Activated T-cell treated with anti-CD3 and anti-CD28 coated beads, Interleukin-2, amount 50 U/mL, for 24 hours (primary cell): ENCODE measurements at regions not wholly inside any gene's neighbourhood (a gene's known extent, or its start where the extent isn't known, plus 50 kb on each side); places are given as distances from the start of the nearest gene placed in this dataset.
"Not testable (repeated sequence)": the region's sequence is repeated elsewhere in the genome, so short reads cannot be mapped to it uniquely, and the experiment has no call there.

Experiments used
- DNase-seq: peaks from one replicate; pipeline ENCODE4 v3.0.0-alpha.2; 2020
- H3K27ac Mint-ChIP-seq: 2 replicates; pipeline ENCODE4 v1.8.0; 2020; ENCODE audit warnings: mild to moderate bottlenecking, mixed read lengths
- H3K27me3 Mint-ChIP-seq: 2 replicates; pipeline ENCODE4 v1.8.0; 2020; ENCODE audit warnings: mixed read lengths
- H3K36me3 Mint-ChIP-seq: 2 replicates; pipeline ENCODE4 v1.8.0; 2020; ENCODE audit warnings: low read depth, mixed read lengths
- H3K4me1 Mint-ChIP-seq: 2 replicates; pipeline ENCODE4 v1.8.0; 2020; ENCODE audit warnings: low read depth, mixed read lengths
- H3K4me3 Mint-ChIP-seq: 2 replicates; pipeline ENCODE4 v1.8.0; 2020; ENCODE audit warnings: mild to moderate bottlenecking, moderate library complexity, mixed read lengths
- H3K9me3 Mint-ChIP-seq: 2 replicates; pipeline ENCODE4 v1.8.0; 2020; ENCODE audit warnings: mixed read lengths

GRCh38 chr13:59300355-59301173 lies 863.2 kb downstream of the DIAPH3 start:
- Mint-ChIP-seq H3K4me1 (no peaks in the 10 kb centered on the region), H3K27me3 (peaks cover 5% of the 10 kb centered on the region), H3K36me3 (no peaks in the 10 kb centered on the region), H3K4me3 (no peak overlapping the region), H3K27ac (no peak overlapping the region), H3K9me3 (peaks cover 4% of the 10 kb centered on the region)
- no peak for DNase-seq

- Mint-ChIP-seq H3K4me1 (no peaks in the 10 kb centered on the region), H3K9me3 (peaks cover under 1% of the 10 kb centered on the region), H3K27ac (no peak overlapping the region), H3K4me3 (no peak overlapping the region), H3K27me3 (peaks cover 5% of the 10 kb centered on the region), H3K36me3 (no peaks in the 10 kb centered on the region)
- no peak for DNase-seq
Measured at GRCh38 chr13:59301174-59301567, 862.6 kb downstream of the DIAPH3 start.

DNA sequence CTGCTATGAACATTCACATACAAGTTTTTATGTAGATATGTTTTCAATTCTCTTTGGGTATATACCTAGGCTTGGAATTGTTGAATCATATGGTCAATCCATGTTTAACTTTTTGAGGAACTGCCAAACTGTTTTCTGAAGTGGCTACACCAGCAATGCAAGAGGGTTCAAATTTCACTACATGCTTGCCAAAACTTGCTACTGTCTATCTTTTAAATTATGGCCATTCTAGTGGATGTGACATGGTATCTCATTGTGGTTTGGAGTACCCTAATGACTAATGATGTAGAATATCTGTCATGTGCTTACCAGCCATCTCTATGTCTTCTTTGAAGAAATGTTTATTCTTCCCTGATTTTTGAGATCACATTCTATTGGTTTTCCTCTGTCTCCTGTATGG lies 860.3 kb downstream of the DIAPH3 start:
- H3K4me3 Mint-ChIP-seq: no peak overlapping the region
- no peak overlapping the region for H3K27ac Mint-ChIP-seq
- H3K36me3 Mint-ChIP-seq: no peaks in the 10 kb centered on the region
- peaks cover 13% of the 10 kb centered on the region for H3K27me3 Mint-ChIP-seq
- DNase-seq: no peak
- H3K4me1 Mint-ChIP-seq: no peaks in the 10 kb centered on the region
- H3K9me3 Mint-ChIP-seq: no peaks in the 10 kb centered on the region

DNA sequence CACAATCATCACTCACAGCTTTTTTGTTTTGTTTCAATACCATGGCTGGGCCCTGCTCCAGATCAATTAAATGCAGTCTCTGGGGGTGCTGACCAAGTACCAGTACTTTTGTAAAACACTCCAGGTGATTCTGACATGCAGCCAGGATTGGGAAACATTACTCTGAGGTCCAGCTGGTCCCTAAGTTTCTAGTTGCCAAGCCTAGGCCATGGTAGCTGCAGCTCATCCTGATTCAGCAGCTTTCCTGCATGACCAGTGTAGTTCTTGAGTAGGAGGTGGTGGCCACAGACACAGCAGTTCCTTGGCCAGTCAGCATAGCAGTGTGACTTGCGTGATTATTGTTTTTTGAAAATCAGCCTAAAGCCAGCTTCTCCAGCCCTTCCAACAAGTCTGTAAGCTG lies 859.1 kb downstream of the DIAPH3 start:
- Mint-ChIP-seq H3K4me3 (no peak overlapping the region), H3K27ac (no peak overlapping the region), H3K9me3 (no peaks in the 10 kb centered on the region), H3K36me3 (no peaks in the 10 kb centered on the region), H3K27me3 (peaks cover 18% of the 10 kb centered on the region), H3K4me1 (no peaks in the 10 kb centered on the region)
- DNase-seq: no peak

DNA sequence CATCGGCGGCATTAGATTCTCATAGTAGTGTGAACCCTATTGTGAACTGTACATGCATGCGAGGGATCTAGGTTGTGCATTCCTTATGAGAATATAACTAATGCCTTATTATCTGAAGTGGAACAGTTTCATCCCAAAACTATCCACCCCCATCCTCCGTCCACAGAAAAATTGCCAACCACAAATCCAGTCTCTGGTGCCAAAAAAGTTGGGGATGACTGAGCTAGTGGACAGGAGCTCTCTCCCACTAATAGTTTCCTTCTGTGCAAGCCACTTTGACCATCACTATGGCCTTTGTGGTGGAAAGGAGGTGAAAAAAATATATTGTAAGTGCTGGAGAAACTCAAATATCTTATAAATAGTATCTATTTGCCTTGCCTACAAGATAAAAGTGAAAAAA lies 857.8 kb downstream of the DIAPH3 start:
- peaks cover 18% of the 10 kb centered on the region for H3K27me3 Mint-ChIP-seq

GRCh38 chr13:59312776-59313175 lies 851.0 kb downstream of the DIAPH3 start:
- Mint-ChIP-seq H3K9me3 (no peaks in the 10 kb centered on the region), H3K27me3 (peaks cover 8% of the 10 kb centered on the region), H3K27ac (no peak overlapping the region), H3K4me3 (no peak overlapping the region), H3K36me3 (no peaks in the 10 kb centered on the region), H3K4me1 (no peaks in the 10 kb centered on the region)
- no peak for DNase-seq

More for the DNA sequence above, 857.8 kb downstream of the DIAPH3 start:
- no peak for DNase-seq
- H3K9me3 Mint-ChIP-seq: no peaks in the 10 kb centered on the region
- no peak overlapping the region for H3K27ac Mint-ChIP-seq
- no peak overlapping the region for H3K4me3 Mint-ChIP-seq
- H3K36me3 Mint-ChIP-seq: no peaks in the 10 kb centered on the region
- H3K4me1 Mint-ChIP-seq: no peaks in the 10 kb centered on the region

GRCh38 chr13:59318320-59318930 lies 845.3 kb downstream of the DIAPH3 start:
- H3K4me3 Mint-ChIP-seq: no peak overlapping the region

DNA sequence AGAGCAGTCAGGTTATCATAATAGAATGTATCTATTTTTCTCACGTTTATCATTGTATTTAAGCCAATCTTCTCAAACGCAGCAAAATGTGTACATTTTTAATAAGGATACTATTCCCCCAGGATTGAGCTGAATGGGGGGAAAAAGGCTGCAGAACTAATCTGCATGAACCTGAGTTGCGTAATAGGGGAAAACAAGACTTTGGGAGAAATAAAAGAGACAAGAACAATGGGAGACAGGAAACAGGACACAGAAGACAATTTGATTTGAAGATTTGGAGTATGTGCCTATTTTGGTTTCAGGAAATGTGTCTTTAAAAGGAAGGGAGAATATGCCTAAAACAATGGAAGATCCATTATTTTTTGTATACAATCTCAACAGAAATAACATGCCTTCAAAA lies 844.5 kb downstream of the DIAPH3 start:
- Mint-ChIP-seq H3K27ac (no peak overlapping the region), H3K9me3 (no peaks in the 10 kb centered on the region), H3K27me3 (peaks cover 4% of the 10 kb centered on the region), H3K4me1 (no peaks in the 10 kb centered on the region), H3K4me3 (no peak overlapping the region), H3K36me3 (no peaks in the 10 kb centered on the region)
- no peak for DNase-seq

More at GRCh38 chr13:59318320-59318930, 845.3 kb downstream of the DIAPH3 start:
- Mint-ChIP-seq H3K36me3 (no peaks in the 10 kb centered on the region), H3K27ac (no peak overlapping the region), H3K9me3 (no peaks in the 10 kb centered on the region), H3K27me3 (peaks cover 4% of the 10 kb centered on the region), H3K4me1 (no peaks in the 10 kb centered on the region)
- DNase-seq: peak; percentile 61

DNA sequence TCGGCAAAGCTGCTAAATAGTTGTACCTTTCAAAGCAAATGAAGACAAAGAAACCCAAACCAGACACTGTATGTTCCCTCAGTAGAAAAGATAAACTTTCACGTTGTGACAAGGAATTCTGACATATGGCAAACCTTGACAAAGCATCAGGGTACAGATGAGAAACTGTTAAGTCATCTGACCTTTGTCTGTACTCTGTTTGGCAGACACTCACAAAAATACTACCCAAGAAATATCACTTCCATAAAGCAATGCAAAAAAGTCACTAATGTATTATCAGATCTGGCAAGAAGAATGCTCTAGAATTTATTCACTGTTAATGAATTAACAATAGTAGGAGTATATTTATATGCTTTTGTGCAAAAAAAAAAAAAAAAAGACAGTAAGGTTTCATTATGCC lies 843.7 kb downstream of the DIAPH3 start:
- H3K4me1 Mint-ChIP-seq: no peaks in the 10 kb centered on the region
- H3K4me3 Mint-ChIP-seq: no peak overlapping the region
- H3K27me3 Mint-ChIP-seq: peaks cover 4% of the 10 kb centered on the region
- no peak overlapping the region for H3K27ac Mint-ChIP-seq
- no peaks in the 10 kb centered on the region for H3K9me3 Mint-ChIP-seq
- no peak for DNase-seq
- no peaks in the 10 kb centered on the region for H3K36me3 Mint-ChIP-seq

- H3K4me3 Mint-ChIP-seq: not testable (repeated sequence)
Measured at GRCh38 chr13:59324401-59324800, 839.3 kb downstream of the DIAPH3 start.

GRCh38 chr13:59326717-59327116 lies 837.0 kb downstream of the DIAPH3 start:
- Mint-ChIP-seq H3K4me1 (no peaks in the 10 kb centered on the region), H3K4me3 (no peak overlapping the region), H3K9me3 (no peaks in the 10 kb centered on the region), H3K27ac (no peak overlapping the region), H3K36me3 (no peaks in the 10 kb centered on the region), H3K27me3 (no peaks in the 10 kb centered on the region)
- no peak for DNase-seq

More at GRCh38 chr13:59324401-59324800, 839.3 kb downstream of the DIAPH3 start:
- not testable (repeated sequence) for H3K27me3 Mint-ChIP-seq, H3K4me1 Mint-ChIP-seq, DNase-seq, H3K27ac Mint-ChIP-seq, H3K9me3 Mint-ChIP-seq, H3K36me3 Mint-ChIP-seq

DNA sequence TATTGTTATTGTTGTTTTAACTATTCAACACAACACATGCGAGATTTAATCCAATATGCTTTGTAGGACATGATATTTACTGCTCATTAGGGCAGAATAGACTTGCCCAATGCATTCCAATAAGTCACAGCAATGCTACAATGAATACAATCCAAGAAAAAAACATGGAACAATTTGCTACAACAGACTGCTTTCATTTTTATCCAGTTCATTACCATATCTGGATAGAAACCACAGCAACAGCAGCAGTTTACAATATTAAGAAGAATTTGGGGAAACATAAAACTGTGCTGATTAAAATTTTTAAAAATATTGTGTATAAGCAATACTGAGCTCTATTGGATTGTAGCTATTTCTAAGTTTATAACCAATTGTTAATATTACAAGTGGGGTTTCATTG lies 833.0 kb downstream of the DIAPH3 start:
- Mint-ChIP-seq H3K27me3 (no peaks in the 10 kb centered on the region), H3K36me3 (no peaks in the 10 kb centered on the region)
- no peak for DNase-seq

GRCh38 chr13:59332966-59333365 lies 830.8 kb downstream of the DIAPH3 start:
- no peaks in the 10 kb centered on the region for H3K9me3 Mint-ChIP-seq

More for the DNA sequence above, 833.0 kb downstream of the DIAPH3 start:
- no peaks in the 10 kb centered on the region for H3K9me3 Mint-ChIP-seq
- no peak overlapping the region for H3K27ac Mint-ChIP-seq
- H3K4me3 Mint-ChIP-seq: no peak overlapping the region
- no peaks in the 10 kb centered on the region for H3K4me1 Mint-ChIP-seq

DNA sequence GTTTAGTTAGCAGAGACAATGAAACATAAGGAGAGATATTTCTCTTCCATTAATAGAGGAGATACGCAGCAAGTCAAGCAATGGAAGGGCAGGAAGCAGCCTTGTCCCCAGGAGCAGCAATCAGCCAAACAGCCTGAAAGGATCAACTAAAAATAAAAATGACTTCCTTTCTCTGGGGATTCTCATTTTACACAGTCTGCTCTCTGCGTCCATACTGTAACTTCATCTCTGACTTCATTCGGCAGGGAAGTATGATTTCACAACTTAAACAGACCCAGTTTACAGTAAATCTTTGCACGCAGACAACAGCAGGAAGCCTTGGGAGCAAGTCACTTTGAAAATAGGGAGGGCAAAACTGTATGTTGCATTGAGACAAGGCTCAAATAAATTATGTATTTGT lies 826.7 kb downstream of the DIAPH3 start:
- H3K4me3 Mint-ChIP-seq: no peak overlapping the region
- no peak overlapping the region for H3K27ac Mint-ChIP-seq
- no peaks in the 10 kb centered on the region for H3K36me3 Mint-ChIP-seq
- no peaks in the 10 kb centered on the region for H3K4me1 Mint-ChIP-seq
- no peak for DNase-seq
- no peaks in the 10 kb centered on the region for H3K9me3 Mint-ChIP-seq
- H3K27me3 Mint-ChIP-seq: peaks cover 3% of the 10 kb centered on the region

More at GRCh38 chr13:59332966-59333365, 830.8 kb downstream of the DIAPH3 start:
- Mint-ChIP-seq H3K27ac (no peak overlapping the region), H3K27me3 (no peaks in the 10 kb centered on the region), H3K4me1 (no peaks in the 10 kb centered on the region), H3K36me3 (no peaks in the 10 kb centered on the region), H3K4me3 (no peak overlapping the region)
- no peak for DNase-seq

GRCh38 chr13:59340151-59340550 lies 823.6 kb downstream of the DIAPH3 start:
- Mint-ChIP-seq H3K4me1 (no peaks in the 10 kb centered on the region), H3K9me3 (no peaks in the 10 kb centered on the region), H3K36me3 (no peaks in the 10 kb centered on the region)

More at GRCh38 chr13:59340151-59340550, 823.6 kb downstream of the DIAPH3 start:
- Mint-ChIP-seq H3K27me3 (peaks cover 3% of the 10 kb centered on the region), H3K27ac (no peak overlapping the region), H3K4me3 (no peak overlapping the region)
- DNase-seq: no peak
